Endothelial cell of umbilical vein (primary cell): ENCODE measurements at regions not wholly inside any gene's neighbourhood (a gene's known extent, or its start where the extent isn't known, plus 50 kb on each side); places are given as distances from the start of the nearest gene placed in this dataset.
"Not testable (repeated sequence)": the region's sequence is repeated elsewhere in the genome, so short reads cannot be mapped to it uniquely, and the experiment has no call there.

Experiments
- BruUV-seq: library from RNA; stranded (reverse); fragments of 400-500 nt; replicated peaks from 2 replicates; lab custom pipeline; 2021; lab: Mats Ljungman, UMichigan
- CTCF ChIA-PET: fragments of 300-600, 350-600 bp; sonication (Branson Sonifier 250); formaldehyde crosslinking; loops from one replicate; lab custom pipeline; 2021; ENCODE audit warnings: antibody characterized with exemption, inconsistent platforms; lab: Charles Lee
- POLR2A ChIA-PET: fragments of 300-600, 350-600 bp; sonication (Branson Sonifier 250); formaldehyde crosslinking; loops from one replicate; lab custom pipeline; 2021; ENCODE audit warnings: antibody characterized with exemption, inconsistent platforms; lab: Charles Lee
- DNase-seq: peaks from one replicate; pipeline ENCODE4 v3.0.0-alpha.2; 2011; ENCODE audit warnings: low read depth, low spot score
- FAIRE-seq: peaks from 2 replicates; lab custom pipeline; 2011; peaks lifted over from hg19 to GRCh38; lab: Jason Lieb, UNC
- H2AFZ ChIP-seq: 2 replicates; pipeline ENCODE4 v1.6.0; 2012; ENCODE audit warnings: low read depth, low read length, control low read depth, inconsistent platforms
- H3K27ac ChIP-seq: 2 replicates; pipeline ENCODE4 v1.5.1; 2011; ENCODE audit warnings: low read depth, mild to moderate bottlenecking, control low read depth, low read length, moderate library complexity; ENCODE audit not compliant: insufficient read depth
- H3K27me3 ChIP-seq, 2 experiments: 2 replicates each; pipeline versions ENCODE4 v1.6.0 to v1.6.1; 2011; ENCODE audit warnings: low read length in 2 of 2, mixed read lengths in 1 of 2; ENCODE audit not compliant: control insufficient read depth in 2 of 2, insufficient read depth in 2 of 2
- H3K36me3 ChIP-seq, 2 experiments: 2 replicates in 1 of 2; 3 replicates in 1 of 2; pipeline ENCODE4 v1.5.1; 2011; ENCODE audit warnings: low read length in 2 of 2, mild to moderate bottlenecking in 1 of 2, moderate library complexity in 1 of 2; ENCODE audit not compliant: control insufficient read depth in 2 of 2, insufficient read depth in 2 of 2; ENCODE audit errors: extremely low read depth in 1 of 2
- H3K4me1 ChIP-seq: 3 replicates; pipeline ENCODE4 v1.5.1; 2011; ENCODE audit warnings: mild to moderate bottlenecking, low read length; ENCODE audit not compliant: control insufficient read depth, insufficient read depth; ENCODE audit errors: extremely low read depth
- H3K4me2 ChIP-seq: 2 replicates; pipeline ENCODE4 v1.6.1; 2011; ENCODE audit warnings: low read length, control low read depth, mixed read lengths; ENCODE audit not compliant: insufficient read depth
- H3K4me3 ChIP-seq, 3 experiments: fragments of 200-600 bp in 1 of 3; sonication (generic), shearing (Covaris generic) in 1 of 3; replicated peaks in 1 of 3; 2 replicates each; pipeline ENCODE4 v1.5.1; 2011 to 2016; ENCODE audit warnings: control low read depth in 3 of 3, low read length in 3 of 3, mild to moderate bottlenecking in 2 of 3, inconsistent platforms in 1 of 3, low read depth in 1 of 3, moderate library complexity in 1 of 3; ENCODE audit not compliant: insufficient read depth in 1 of 3
- H3K79me2 ChIP-seq: 2 replicates; pipeline ENCODE4 v1.6.0; 2012; ENCODE audit warnings: low read length, inconsistent platforms; ENCODE audit not compliant: control insufficient read depth, insufficient read depth
- H3K9ac ChIP-seq: replicated peaks from 2 replicates; pipeline ENCODE3; 2011; ENCODE audit warnings: low read length, control low read depth; ENCODE audit not compliant: insufficient read depth; ENCODE audit errors: extremely low read depth
- H3K9me1 ChIP-seq: replicated peaks from 3 replicates; pipeline ENCODE4 v1.6.0; 2011; ENCODE audit warnings: mild to moderate bottlenecking, low read length; ENCODE audit not compliant: control insufficient read depth, insufficient read depth; ENCODE audit errors: extremely low read depth
- H3K9me3 ChIP-seq: replicated peaks from 2 replicates; pipeline ENCODE4 v1.5.1; 2012; ENCODE audit warnings: low read length, inconsistent platforms; ENCODE audit not compliant: control insufficient read depth, insufficient read depth
- H4K20me1 ChIP-seq: replicated peaks from 2 replicates; pipeline ENCODE3; 2011; ENCODE audit warnings: mild to moderate bottlenecking, low read length; ENCODE audit not compliant: control insufficient read depth, insufficient read depth; ENCODE audit errors: extremely low read depth
- CTCF ChIP-seq, 2 donors: IDR thresholded peaks; 1 replicate in 1 of 2; 2 replicates in 1 of 2; pipeline ENCODE4 v1.5.1; 2011; ENCODE audit warnings: low read length in 2 of 2, mild to moderate bottlenecking in 2 of 2, moderate library complexity in 2 of 2, control low read depth in 1 of 2, inconsistent platforms in 1 of 2, low read depth in 1 of 2; ENCODE audit not compliant: insufficient read depth in 1 of 2; ENCODE audit errors: extremely low read depth in 1 of 2
- EZH2 ChIP-seq: IDR thresholded peaks from 2 replicates; pipeline ENCODE4 v1.6.1; 2012; ENCODE audit warnings: borderline replicate concordance, low read depth, mild to moderate bottlenecking, moderate library complexity, low read length, inconsistent platforms; ENCODE audit not compliant: severe bottlenecking
- FOS ChIP-seq: IDR thresholded peaks from 2 replicates; pipeline ENCODE4 v1.6.1; 2011; ENCODE audit warnings: mild to moderate bottlenecking, low read length, moderate library complexity, borderline replicate concordance; ENCODE audit not compliant: insufficient read depth
- GATA2 ChIP-seq: IDR thresholded peaks from 2 replicates; pipeline ENCODE4 v1.7.0; 2011; ENCODE audit warnings: low read depth, mild to moderate bottlenecking, moderate library complexity, mixed read lengths, low read length; ENCODE audit not compliant: insufficient read length, insufficient read depth
- JUN ChIP-seq: IDR thresholded peaks from 2 replicates; pipeline ENCODE4 v1.6.1; 2011; ENCODE audit warnings: borderline replicate concordance, low read depth; ENCODE audit not compliant: insufficient read length, insufficient read depth
- MYC ChIP-seq: IDR thresholded peaks from one replicate; pipeline ENCODE4 v1.6.1; 2011; ENCODE audit warnings: mild to moderate bottlenecking, low read depth, low read length
- POLR2A ChIP-seq: IDR thresholded peaks from 2 replicates; pipeline ENCODE4 v1.6.1; 2012; ENCODE audit warnings: low read depth, mild to moderate bottlenecking, control low read depth, low read length
- POLR2AphosphoS5 ChIP-seq: IDR thresholded peaks from 2 replicates; pipeline ENCODE4 v1.6.1; 2012; ENCODE audit warnings: low read depth, mild to moderate bottlenecking, control low read depth, low read length, moderate library complexity; ENCODE audit not compliant: insufficient read depth
- dilution Hi-C: fragments of 300-500 bp; cut with MboI; formaldehyde crosslinking; loops from one replicate; pipeline ENCODE4 v1.15.0; 2019; ENCODE audit warnings: low sequenced_read_pairs; ENCODE audit not compliant: extremely low pct_ligation_motif_present
- intact Hi-C: fragments of 100-400 bp; cut with micrococcal nuclease; formaldehyde crosslinking; loops from one replicate; pipeline ENCODE4 v1.10.0; 2022
- TF ChIP-seq, protein P1 (sequence below): IDR thresholded peaks from 2 replicates; pipeline ENCODE4 v1.6.1; 2011; ENCODE audit not compliant: insufficient read depth, insufficient read length

DNA sequence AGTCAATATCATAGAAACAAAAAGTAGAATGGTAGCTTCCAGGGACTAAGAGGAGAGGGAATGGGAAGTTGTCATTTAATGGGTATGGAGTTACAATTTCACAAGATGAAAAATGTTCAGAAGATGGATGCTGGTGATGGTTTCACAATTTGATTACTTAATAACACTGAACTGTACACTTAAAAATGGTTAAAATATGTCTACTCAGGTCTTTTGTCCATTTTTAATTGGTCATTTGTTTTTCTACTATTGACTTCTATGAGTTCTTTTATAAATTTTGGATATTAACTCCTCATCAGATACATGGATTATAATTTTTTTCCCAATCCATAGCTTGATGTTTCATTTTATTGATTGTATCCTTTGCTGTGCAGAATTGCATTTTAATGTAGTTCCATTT lies 275.5 kb downstream of the AKAIN1 start:
- intact Hi-C loops: no loop called here
- H3K9ac ChIP-seq: no peak overlapping the region

GRCh38 chr18:4917509-4917908 lies 279.5 kb downstream of the AKAIN1 start:
- H3K27me3 ChIP-seq, H3K27ac ChIP-seq, H4K20me1 ChIP-seq, BruUV-seq, H3K4me2 ChIP-seq, dilution Hi-C loops, H3K79me2 ChIP-seq, H3K9ac ChIP-seq, H3K4me3 ChIP-seq, H3K9me1 ChIP-seq, FAIRE-seq, H3K9me3 ChIP-seq, DNase-seq, CTCF ChIA-PET, POLR2A ChIA-PET, H2AFZ ChIP-seq, intact Hi-C loops, H3K36me3 ChIP-seq, H3K4me1 ChIP-seq: not testable (repeated sequence)

More for the DNA sequence above, 275.5 kb downstream of the AKAIN1 start:
- ChIA-PET POLR2A (no interaction called here), CTCF (no interaction called here)
- Histone ChIP-seq H3K9me3 (no peaks in the 10 kb centered on the region), H3K4me2 (no peak overlapping the region), H3K36me3 (no peaks in the 10 kb centered on the region), H2AFZ (no peak overlapping the region), H3K4me1 (no peaks in the 10 kb centered on the region), H3K9me1 (no peaks in the 10 kb centered on the region), H3K27ac (no peak overlapping the region), H4K20me1 (no peaks in the 10 kb centered on the region), H3K79me2 (no peaks in the 10 kb centered on the region), H3K4me3 (no peak overlapping the region), H3K27me3 (no peaks in the 10 kb centered on the region)
- TF ChIP-seq POLR2A (no peak), FOS (no peak), JUN (no peak), MYC (no peak), POLR2AphosphoS5 (no peak), EZH2 (no peak), GATA2 (no peak), CTCF (IDR thresholded peaks at IDR 0.05; ENCODE audit: extremely low read depth in 1 of 2, insufficient read depth in 1 of 2, low read depth in 1 of 2, low read length in 2 of 2) (no peak)
- TF ChIP-seq, protein P1, sequence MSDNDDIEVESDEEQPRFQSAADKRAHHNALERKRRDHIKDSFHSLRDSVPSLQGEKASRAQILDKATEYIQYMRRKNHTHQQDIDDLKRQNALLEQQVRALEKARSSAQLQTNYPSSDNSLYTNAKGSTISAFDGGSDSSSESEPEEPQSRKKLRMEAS: no peak
- BruUV-seq: no TSS peak
- dilution Hi-C loops: no loop called here
- FAIRE-seq: no peak
- DNase-seq: no peak
